GM12864 (cell line): ENCODE measurements at regions not wholly inside any gene's neighbourhood (a gene's known extent, or its start where the extent isn't known, plus 50 kb on each side); places are given as distances from the start of the nearest gene placed in this dataset.

ENCODE experiments used
- DNase-seq: peaks from one replicate; pipeline ENCODE4 v3.0.0-alpha.2; 2011; ENCODE audit warnings: low read depth
- H3K4me3 ChIP-seq: 2 replicates; pipeline ENCODE4 v1.5.1; 2011; ENCODE audit warnings: mild to moderate bottlenecking, low read depth, low read length, control low read depth
- CTCF ChIP-seq: IDR thresholded peaks from 2 replicates; pipeline ENCODE4 v1.5.1; 2011; ENCODE audit warnings: low read depth, mild to moderate bottlenecking, moderate library complexity, low read length, control low read depth, inconsistent platforms; ENCODE audit errors: missing control alignments

- no peak for DNase-seq
- TF ChIP-seq CTCF, result no peak
Measured at GRCh38 chr2:2664989-2665833, 334.1 kb upstream of the MYT1L start.

GRCh38 chr2:2663401-2664036 is 332.4 kb upstream of the MYT1L start:
- DNase-seq, result no peak

More at GRCh38 chr2:2664989-2665833, 334.1 kb upstream of the MYT1L start:
- H3K4me3 ChIP-seq, result no peak overlapping the region

GRCh38 chr2:2662847-2663356 is 331.8 kb upstream of the MYT1L start:
- TF ChIP-seq CTCF, result no peak
- no peak overlapping the region for H3K4me3 ChIP-seq

More at GRCh38 chr2:2663401-2664036, 332.4 kb upstream of the MYT1L start:
- no peak for TF ChIP-seq CTCF
- H3K4me3 ChIP-seq, result no peak overlapping the region

GRCh38 chr2:2662037-2662846 is 331.2 kb upstream of the MYT1L start:
- no peak overlapping the region for H3K4me3 ChIP-seq
- no peak for TF ChIP-seq CTCF
- DNase-seq, result no peak

More at GRCh38 chr2:2662847-2663356, 331.8 kb upstream of the MYT1L start:
- no peak for DNase-seq

- H3K4me3 ChIP-seq, result no peak overlapping the region
- TF ChIP-seq CTCF, result no peak
- no peak for DNase-seq
Measured at GRCh38 chr2:2660789-2661355, 329.8 kb upstream of the MYT1L start.
